Endothelial cell of umbilical vein (primary cell): ENCODE measurements at regions not wholly inside any gene's neighbourhood (a gene's known extent, or its start where the extent isn't known, plus 50 kb on each side); places are given as distances from the start of the nearest gene placed in this dataset.

Experiments
- BruUV-seq: library from RNA; stranded (reverse); fragments of 400-500 nt; replicated peaks from 2 replicates; lab custom pipeline; 2021; lab: Mats Ljungman, UMichigan
- CTCF ChIA-PET: fragments of 300-600, 350-600 bp; sonication (Branson Sonifier 250); formaldehyde crosslinking; loops from one replicate; lab custom pipeline; 2021; ENCODE audit warnings: antibody characterized with exemption, inconsistent platforms; lab: Charles Lee
- POLR2A ChIA-PET: fragments of 300-600, 350-600 bp; sonication (Branson Sonifier 250); formaldehyde crosslinking; loops from one replicate; lab custom pipeline; 2021; ENCODE audit warnings: antibody characterized with exemption, inconsistent platforms; lab: Charles Lee
- DNase-seq: peaks from one replicate; pipeline ENCODE4 v3.0.0-alpha.2; 2011; ENCODE audit warnings: low read depth, low spot score
- FAIRE-seq: peaks from 2 replicates; lab custom pipeline; 2011; peaks lifted over from hg19 to GRCh38; lab: Jason Lieb, UNC
- H2AFZ ChIP-seq: 2 replicates; pipeline ENCODE4 v1.6.0; 2012; ENCODE audit warnings: low read depth, low read length, control low read depth, inconsistent platforms
- H3K27ac ChIP-seq: 2 replicates; pipeline ENCODE4 v1.5.1; 2011; ENCODE audit warnings: low read depth, mild to moderate bottlenecking, control low read depth, low read length, moderate library complexity; ENCODE audit not compliant: insufficient read depth
- H3K27me3 ChIP-seq, 2 experiments: 2 replicates each; pipeline versions ENCODE4 v1.6.0 to v1.6.1; 2011; ENCODE audit warnings: low read length in 2 of 2, mixed read lengths in 1 of 2; ENCODE audit not compliant: control insufficient read depth in 2 of 2, insufficient read depth in 2 of 2
- H3K36me3 ChIP-seq, 2 experiments: 2 replicates in 1 of 2; 3 replicates in 1 of 2; pipeline ENCODE4 v1.5.1; 2011; ENCODE audit warnings: low read length in 2 of 2, mild to moderate bottlenecking in 1 of 2, moderate library complexity in 1 of 2; ENCODE audit not compliant: control insufficient read depth in 2 of 2, insufficient read depth in 2 of 2; ENCODE audit errors: extremely low read depth in 1 of 2
- H3K4me1 ChIP-seq: 3 replicates; pipeline ENCODE4 v1.5.1; 2011; ENCODE audit warnings: mild to moderate bottlenecking, low read length; ENCODE audit not compliant: control insufficient read depth, insufficient read depth; ENCODE audit errors: extremely low read depth
- H3K4me2 ChIP-seq: 2 replicates; pipeline ENCODE4 v1.6.1; 2011; ENCODE audit warnings: low read length, control low read depth, mixed read lengths; ENCODE audit not compliant: insufficient read depth
- H3K4me3 ChIP-seq, 3 experiments: fragments of 200-600 bp in 1 of 3; sonication (generic), shearing (Covaris generic) in 1 of 3; replicated peaks in 1 of 3; 2 replicates each; pipeline ENCODE4 v1.5.1; 2011 to 2016; ENCODE audit warnings: control low read depth in 3 of 3, low read length in 3 of 3, mild to moderate bottlenecking in 2 of 3, inconsistent platforms in 1 of 3, low read depth in 1 of 3, moderate library complexity in 1 of 3; ENCODE audit not compliant: insufficient read depth in 1 of 3
- H3K79me2 ChIP-seq: 2 replicates; pipeline ENCODE4 v1.6.0; 2012; ENCODE audit warnings: low read length, inconsistent platforms; ENCODE audit not compliant: control insufficient read depth, insufficient read depth
- H3K9ac ChIP-seq: replicated peaks from 2 replicates; pipeline ENCODE3; 2011; ENCODE audit warnings: low read length, control low read depth; ENCODE audit not compliant: insufficient read depth; ENCODE audit errors: extremely low read depth
- H3K9me1 ChIP-seq: replicated peaks from 3 replicates; pipeline ENCODE4 v1.6.0; 2011; ENCODE audit warnings: mild to moderate bottlenecking, low read length; ENCODE audit not compliant: control insufficient read depth, insufficient read depth; ENCODE audit errors: extremely low read depth
- H3K9me3 ChIP-seq: replicated peaks from 2 replicates; pipeline ENCODE4 v1.5.1; 2012; ENCODE audit warnings: low read length, inconsistent platforms; ENCODE audit not compliant: control insufficient read depth, insufficient read depth
- H4K20me1 ChIP-seq: replicated peaks from 2 replicates; pipeline ENCODE3; 2011; ENCODE audit warnings: mild to moderate bottlenecking, low read length; ENCODE audit not compliant: control insufficient read depth, insufficient read depth; ENCODE audit errors: extremely low read depth
- EZH2 ChIP-seq: IDR thresholded peaks from 2 replicates; pipeline ENCODE4 v1.6.1; 2012; ENCODE audit warnings: borderline replicate concordance, low read depth, mild to moderate bottlenecking, moderate library complexity, low read length, inconsistent platforms; ENCODE audit not compliant: severe bottlenecking
- FOS ChIP-seq: IDR thresholded peaks from 2 replicates; pipeline ENCODE4 v1.6.1; 2011; ENCODE audit warnings: mild to moderate bottlenecking, low read length, moderate library complexity, borderline replicate concordance; ENCODE audit not compliant: insufficient read depth
- GATA2 ChIP-seq: IDR thresholded peaks from 2 replicates; pipeline ENCODE4 v1.7.0; 2011; ENCODE audit warnings: low read depth, mild to moderate bottlenecking, moderate library complexity, mixed read lengths, low read length; ENCODE audit not compliant: insufficient read length, insufficient read depth
- JUN ChIP-seq: IDR thresholded peaks from 2 replicates; pipeline ENCODE4 v1.6.1; 2011; ENCODE audit warnings: borderline replicate concordance, low read depth; ENCODE audit not compliant: insufficient read length, insufficient read depth
- MAX ChIP-seq: IDR thresholded peaks from 2 replicates; pipeline ENCODE4 v1.6.1; 2011; ENCODE audit not compliant: insufficient read depth, insufficient read length
- MYC ChIP-seq: IDR thresholded peaks from one replicate; pipeline ENCODE4 v1.6.1; 2011; ENCODE audit warnings: mild to moderate bottlenecking, low read depth, low read length
- POLR2A ChIP-seq: IDR thresholded peaks from 2 replicates; pipeline ENCODE4 v1.6.1; 2012; ENCODE audit warnings: low read depth, mild to moderate bottlenecking, control low read depth, low read length
- POLR2AphosphoS5 ChIP-seq: IDR thresholded peaks from 2 replicates; pipeline ENCODE4 v1.6.1; 2012; ENCODE audit warnings: low read depth, mild to moderate bottlenecking, control low read depth, low read length, moderate library complexity; ENCODE audit not compliant: insufficient read depth
- dilution Hi-C: fragments of 300-500 bp; cut with MboI; formaldehyde crosslinking; loops from one replicate; pipeline ENCODE4 v1.15.0; 2019; ENCODE audit warnings: low sequenced_read_pairs; ENCODE audit not compliant: extremely low pct_ligation_motif_present
- intact Hi-C: fragments of 100-400 bp; cut with micrococcal nuclease; formaldehyde crosslinking; loops from one replicate; pipeline ENCODE4 v1.10.0; 2022
- TF ChIP-seq, protein P1 (sequence below), 2 donors: IDR thresholded peaks; 1 replicate in 1 of 2; 2 replicates in 1 of 2; pipeline ENCODE4 v1.5.1; 2011; ENCODE audit warnings: low read length in 2 of 2, mild to moderate bottlenecking in 2 of 2, moderate library complexity in 2 of 2, control low read depth in 1 of 2, inconsistent platforms in 1 of 2, low read depth in 1 of 2; ENCODE audit not compliant: insufficient read depth in 1 of 2; ENCODE audit errors: extremely low read depth in 1 of 2

GRCh38 chr3:144264794-144265193, 293.2 kb downstream of the DIPK2A start:
- FAIRE-seq (no peak), DNase-seq (no peak)
- dilution Hi-C loops (no loop called here), intact Hi-C loops (no loop called here)
- Histone ChIP-seq H3K4me3 (no peak overlapping the region), H4K20me1 (no peaks in the 10 kb centered on the region), H3K27ac (no peak overlapping the region), H3K9me3 (no peaks in the 10 kb centered on the region), H3K4me2 (no peak overlapping the region), H2AFZ (no peak overlapping the region), H3K9ac (no peak overlapping the region), H3K9me1 (no peaks in the 10 kb centered on the region), H3K36me3 (no peaks in the 10 kb centered on the region), H3K27me3 (no peaks in the 10 kb centered on the region), H3K4me1 (no peaks in the 10 kb centered on the region), H3K79me2 (no peaks in the 10 kb centered on the region)
- BruUV-seq, result no TSS peak
- CTCF ChIA-PET, result interaction anchor here (0.9 to 1.8 kb wide), 2 partner anchors 8 to 14 kb away, joined by 3 to 6 read pairs; no protein-coding TSS in a partner anchor
- TF ChIP-seq POLR2AphosphoS5 (no peak), GATA2 (no peak), JUN (no peak), MYC (no peak), FOS (no peak), EZH2 (no peak), MAX (no peak), POLR2A (no peak)
- TF ChIP-seq, protein P1, sequence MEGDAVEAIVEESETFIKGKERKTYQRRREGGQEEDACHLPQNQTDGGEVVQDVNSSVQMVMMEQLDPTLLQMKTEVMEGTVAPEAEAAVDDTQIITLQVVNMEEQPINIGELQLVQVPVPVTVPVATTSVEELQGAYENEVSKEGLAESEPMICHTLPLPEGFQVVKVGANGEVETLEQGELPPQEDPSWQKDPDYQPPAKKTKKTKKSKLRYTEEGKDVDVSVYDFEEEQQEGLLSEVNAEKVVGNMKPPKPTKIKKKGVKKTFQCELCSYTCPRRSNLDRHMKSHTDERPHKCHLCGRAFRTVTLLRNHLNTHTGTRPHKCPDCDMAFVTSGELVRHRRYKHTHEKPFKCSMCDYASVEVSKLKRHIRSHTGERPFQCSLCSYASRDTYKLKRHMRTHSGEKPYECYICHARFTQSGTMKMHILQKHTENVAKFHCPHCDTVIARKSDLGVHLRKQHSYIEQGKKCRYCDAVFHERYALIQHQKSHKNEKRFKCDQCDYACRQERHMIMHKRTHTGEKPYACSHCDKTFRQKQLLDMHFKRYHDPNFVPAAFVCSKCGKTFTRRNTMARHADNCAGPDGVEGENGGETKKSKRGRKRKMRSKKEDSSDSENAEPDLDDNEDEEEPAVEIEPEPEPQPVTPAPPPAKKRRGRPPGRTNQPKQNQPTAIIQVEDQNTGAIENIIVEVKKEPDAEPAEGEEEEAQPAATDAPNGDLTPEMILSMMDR (IDR thresholded peaks at IDR 0.05; ENCODE audit: extremely low read depth in 1 of 2, insufficient read depth in 1 of 2, low read depth in 1 of 2, low read length in 2 of 2), result no peak
- POLR2A ChIA-PET, result no interaction called here
